HCT116 (cell line): ENCODE measurements at regions not wholly inside any gene's neighbourhood (a gene's known extent, or its start where the extent isn't known, plus 50 kb on each side); places are given as distances from the start of the nearest gene placed in this dataset.
"Not testable (repeated sequence)": the region's sequence is repeated elsewhere in the genome, so short reads cannot be mapped to it uniquely, and the experiment has no call there.

ENCODE experiments used
- ATAC-seq: fragments of 200-7000 bp; cut with Tn5 transposase; 2 replicates; pipeline ENCODE4 v1.9.1; 2020; ENCODE audit warnings: mild to moderate bottlenecking, moderate library complexity
- BruUV-seq: library from RNA; stranded (reverse); fragments of 400-500 nt; replicated peaks from 2 replicates; lab custom pipeline; 2021; lab: Mats Ljungman, UMichigan
- CTCF ChIA-PET: fragments of 300-600 bp; sonication (Branson Sonifier 250); formaldehyde crosslinking; loops from one replicate; lab custom pipeline; 2021; ENCODE audit warnings: antibody characterized with exemption; lab: Charles Lee
- POLR2A ChIA-PET: fragments of 300-600, 350-600 bp; sonication (Branson Sonifier 250); formaldehyde crosslinking; loops from one replicate; lab custom pipeline; 2021; ENCODE audit warnings: antibody characterized with exemption; lab: Charles Lee
- RAD21 ChIA-PET, 2 experiments: fragments of 300-600 bp; sonication (Branson Sonifier 250); formaldehyde crosslinking; loops; one replicate each; lab custom pipeline; 2023; ENCODE audit warnings: low total read pairs in 2 of 2; ENCODE audit not compliant: uncharacterized antibody in 2 of 2, unreplicated experiment in 2 of 2, low non-redundant PET in 1 of 2; lab: Charles Lee
- DNase-seq: peaks from one replicate; pipeline ENCODE4 v3.0.0-alpha.2; 2010; ENCODE audit warnings: low read depth, low spot score
- H2AFZ ChIP-seq: fragments of 200-600 bp; shearing (Covaris generic), sonication (generic); 2 replicates; pipeline ENCODE4 v1.6.1; 2017; ENCODE audit warnings: low read depth, mixed run types, mixed read lengths, antibody characterized with exemption, low read length; ENCODE audit not compliant: poor library complexity, severe bottlenecking
- H3K27ac ChIP-seq: 2 replicates; pipeline ENCODE4 v1.5.1; 2012; ENCODE audit warnings: low read depth, low read length
- H3K27me3 ChIP-seq: fragments of 200-600 bp; sonication (generic); 2 replicates; pipeline ENCODE4 v1.6.1; 2016; ENCODE audit warnings: mixed run types, low read length, mixed read lengths; ENCODE audit not compliant: insufficient read depth
- H3K36me3 ChIP-seq, 2 experiments: fragments of 200-500 bp in 1 of 2; fragments of 200-600 bp in 1 of 2; sonication (Bioruptor generic) in 1 of 2; sonication (generic) in 1 of 2; 2 replicates each; pipeline versions ENCODE4 v1.5.1 to v1.6.1; 2014 to 2016; ENCODE audit warnings: low read length in 2 of 2, inconsistent platforms in 1 of 2, mixed read lengths in 1 of 2, mixed run types in 1 of 2; ENCODE audit not compliant: insufficient read depth in 2 of 2, control insufficient read depth in 1 of 2
- H3K4me1 ChIP-seq, 2 experiments: fragments of 200-600 bp in 1 of 2; sonication (generic) in 1 of 2; 2 replicates each; pipeline versions ENCODE4 v1.5.1 to v1.6.1; 2012 to 2017; ENCODE audit warnings: low read length in 2 of 2, inconsistent platforms in 1 of 2, mild to moderate bottlenecking in 1 of 2, mixed read lengths in 1 of 2, mixed run types in 1 of 2, moderate library complexity in 1 of 2; ENCODE audit not compliant: insufficient read depth in 2 of 2, control insufficient read depth in 1 of 2
- H3K4me2 ChIP-seq: fragments of 200-600 bp; sonication (generic); 2 replicates; pipeline ENCODE4 v1.6.1; 2017; ENCODE audit warnings: mixed run types, low read length, mixed read lengths
- H3K4me3 ChIP-seq, 2 experiments: fragments of 200-600 bp in 1 of 2; sonication (generic) in 1 of 2; replicated peaks in 1 of 2; 2 replicates each; pipeline ENCODE4 v1.5.1; 2011 to 2016; ENCODE audit warnings: low read length in 2 of 2, control low read depth in 1 of 2, low read depth in 1 of 2, mild to moderate bottlenecking in 1 of 2, mixed read lengths in 1 of 2, mixed run types in 1 of 2
- H3K79me2 ChIP-seq: fragments of 200-600 bp; sonication (generic); 2 replicates; pipeline ENCODE4 v1.6.1; 2017; ENCODE audit warnings: mild to moderate bottlenecking, mixed run types, low read length, moderate library complexity, mixed read lengths; ENCODE audit not compliant: insufficient read depth
- H3K9ac ChIP-seq: fragments of 200-600 bp; sonication (generic); 2 replicates; pipeline ENCODE4 v1.6.1; 2016; ENCODE audit warnings: low read length, mixed read lengths
- H3K9me2 ChIP-seq: fragments of 200-600 bp; sonication (generic), shearing (Covaris generic); 2 replicates; pipeline ENCODE4 v1.6.1; 2017; ENCODE audit warnings: mixed run types, mild to moderate bottlenecking, moderate library complexity; ENCODE audit not compliant: insufficient read depth
- H3K9me3 ChIP-seq, 2 experiments: fragments of 200-500 bp in 1 of 2; fragments of 200-600 bp in 1 of 2; sonication (Bioruptor generic) in 1 of 2; sonication (generic) in 1 of 2; 2 replicates each; pipeline ENCODE4 v1.6.1; 2014 to 2017; ENCODE audit warnings: low read length in 2 of 2, mixed read lengths in 2 of 2, inconsistent platforms in 1 of 2, low read depth in 1 of 2, mild to moderate bottlenecking in 1 of 2, mixed run types in 1 of 2, moderate library complexity in 1 of 2; ENCODE audit not compliant: control insufficient read depth in 1 of 2, insufficient read depth in 1 of 2
- H4K20me1 ChIP-seq: fragments of 200-600 bp; sonication (generic), shearing (Covaris generic); 2 replicates; pipeline ENCODE4 v1.6.1; 2017; ENCODE audit warnings: mixed run types, mild to moderate bottlenecking, moderate library complexity; ENCODE audit not compliant: insufficient read depth
- intact Hi-C: fragments of 100-400 bp; cut with micrococcal nuclease; formaldehyde crosslinking; loops from 2 replicates; pipeline ENCODE4 v1.10.0; 2022

- DNase-seq, intact Hi-C loops, H3K27ac ChIP-seq, POLR2A ChIA-PET, H3K9me2 ChIP-seq, H3K9ac ChIP-seq, H3K4me2 ChIP-seq, RAD21 ChIA-PET, H4K20me1 ChIP-seq, H3K4me1 ChIP-seq, H3K36me3 ChIP-seq, ATAC-seq, CTCF ChIA-PET, H3K4me3 ChIP-seq, BruUV-seq, H3K9me3 ChIP-seq, H3K27me3 ChIP-seq, H2AFZ ChIP-seq, H3K79me2 ChIP-seq: not testable (repeated sequence)
These were observed 211.6 kb upstream of the LRRC61 start for GRCh38 chr7:150111373-150112139.

GRCh38 chr7:150113301-150113700 is 209.9 kb upstream of the LRRC61 start:
- H3K4me3 ChIP-seq, DNase-seq, H3K27ac ChIP-seq, H3K4me2 ChIP-seq, BruUV-seq, H3K4me1 ChIP-seq, H4K20me1 ChIP-seq, RAD21 ChIA-PET, intact Hi-C loops, H3K27me3 ChIP-seq, ATAC-seq, H3K9me3 ChIP-seq, POLR2A ChIA-PET, H3K79me2 ChIP-seq, CTCF ChIA-PET, H3K9ac ChIP-seq, H2AFZ ChIP-seq, H3K9me2 ChIP-seq, H3K36me3 ChIP-seq: not testable (repeated sequence)

- intact Hi-C loops, RAD21 ChIA-PET: not testable (repeated sequence)
These were observed 208.6 kb upstream of the LRRC61 start for GRCh38 chr7:150114591-150114990.

GRCh38 chr7:150119966-150120365 is 203.2 kb upstream of the LRRC61 start:
- H3K9ac ChIP-seq, BruUV-seq, H2AFZ ChIP-seq, H4K20me1 ChIP-seq, H3K27ac ChIP-seq, RAD21 ChIA-PET, ATAC-seq, H3K79me2 ChIP-seq, CTCF ChIA-PET, H3K4me3 ChIP-seq, DNase-seq, POLR2A ChIA-PET, H3K27me3 ChIP-seq, H3K9me2 ChIP-seq, intact Hi-C loops, H3K36me3 ChIP-seq, H3K9me3 ChIP-seq, H3K4me2 ChIP-seq, H3K4me1 ChIP-seq: not testable (repeated sequence)

More at GRCh38 chr7:150114591-150114990, 208.6 kb upstream of the LRRC61 start:
- H3K4me2 ChIP-seq, H2AFZ ChIP-seq, H3K79me2 ChIP-seq, H3K4me3 ChIP-seq, H4K20me1 ChIP-seq, H3K27me3 ChIP-seq, DNase-seq, ATAC-seq, H3K9me3 ChIP-seq, H3K9me2 ChIP-seq, POLR2A ChIA-PET, H3K4me1 ChIP-seq, H3K9ac ChIP-seq, H3K36me3 ChIP-seq, BruUV-seq, H3K27ac ChIP-seq, CTCF ChIA-PET: not testable (repeated sequence)
